ENCODE measurements at regions not wholly inside any gene's neighbourhood (a gene's known extent, or its start where the extent isn't known, plus 50 kb on each side); places are given as distances from the start of the nearest gene placed in this dataset.
A peak's percentile ranks its signal among the peaks of the same experiment; 100 is the strongest.

DNA sequence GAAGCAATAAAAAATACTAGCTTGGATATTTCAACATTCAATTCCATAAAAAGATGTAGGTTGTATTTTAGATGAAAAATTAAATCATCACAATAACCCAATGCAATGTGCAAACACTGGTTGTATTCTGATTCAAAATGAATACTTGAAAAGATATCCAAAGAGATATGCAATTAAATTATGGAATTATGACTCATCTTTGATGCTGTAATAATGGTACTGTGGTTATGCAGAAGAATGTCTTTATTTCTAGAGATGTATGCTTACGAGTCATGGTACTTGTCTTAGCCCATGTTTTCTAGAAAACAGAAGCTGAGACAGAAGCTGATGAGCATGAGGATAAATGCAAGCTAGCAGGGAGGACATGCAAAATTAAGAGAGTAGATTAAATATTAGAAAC, 1941.4 kb upstream of the NUDT12 start:
- no peak overlapping the region for H3K27ac ChIP-seq
- H3K36me3 ChIP-seq: no peaks in the 10 kb centered on the region
- no peaks in the 10 kb centered on the region for H3K9me3 ChIP-seq (ENCODE audit: low read depth)
- TF ChIP-seq CTCF (IDR thresholded peaks at IDR 0.05; ENCODE audit: low read depth, low read length): no peak
- no peak overlapping the region for H3K4me3 ChIP-seq
- no peaks in the 10 kb centered on the region for H3K4me1 ChIP-seq (ENCODE audit: low read depth)
- DNase-seq (ENCODE audit: low read depth in 1 of 2, low spot score in 1 of 2): no peak
- no peaks in the 10 kb centered on the region for H3K27me3 ChIP-seq

DNA sequence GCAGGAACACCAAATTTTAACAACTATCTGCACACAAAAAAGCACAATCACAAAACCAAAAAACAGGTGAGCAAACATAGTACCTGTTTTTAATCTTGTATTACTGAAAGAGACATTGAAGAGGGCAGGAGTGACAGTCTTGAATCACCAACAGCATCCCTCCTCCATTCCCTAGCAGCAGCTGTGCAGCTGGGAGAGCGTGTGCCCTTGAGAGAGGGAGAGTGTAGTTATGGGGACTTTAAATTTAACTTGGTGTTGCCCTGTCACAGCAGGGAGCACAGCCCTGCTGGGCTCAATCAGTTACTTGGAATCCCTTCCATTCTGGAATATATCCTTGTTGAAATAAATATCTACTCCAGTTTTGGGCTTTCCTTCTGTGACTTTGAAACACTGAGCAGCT, 1938.7 kb upstream of the NUDT12 start:
- Histone ChIP-seq H3K36me3 (no peaks in the 10 kb centered on the region), H3K27ac (no peak overlapping the region), H3K27me3 (no peaks in the 10 kb centered on the region), H3K4me3 (no peak overlapping the region), H3K9me3 (ENCODE audit: low read depth) (no peaks in the 10 kb centered on the region), H3K4me1 (ENCODE audit: low read depth) (no peaks in the 10 kb centered on the region)
- DNase-seq (ENCODE audit: low read depth in 1 of 2, low spot score in 1 of 2): no peak
- no peak for TF ChIP-seq CTCF (IDR thresholded peaks at IDR 0.05; ENCODE audit: low read depth, low read length)

DNA sequence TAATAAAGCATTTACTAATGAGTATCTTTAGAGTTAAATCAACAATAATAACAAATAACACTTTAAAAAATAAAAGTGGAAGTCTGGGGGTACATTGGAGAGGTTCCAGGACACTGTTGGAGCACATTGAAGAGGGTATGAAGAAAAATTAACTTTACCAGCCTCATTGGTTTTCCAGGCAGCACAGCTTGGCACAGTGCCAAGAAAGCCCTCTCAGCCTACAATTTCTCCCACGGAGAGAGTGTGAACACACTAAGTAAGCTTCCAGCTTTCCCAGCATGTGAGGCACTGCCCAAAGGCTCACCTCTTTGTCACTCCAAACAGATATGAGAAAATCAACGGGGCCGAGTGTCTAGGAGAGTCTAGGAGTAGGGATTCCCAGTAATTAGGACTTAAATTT, 1912.8 kb upstream of the NUDT12 start:
- peak in 1 of 2 donors; percentile 26 for DNase-seq (ENCODE audit: low read depth in 1 of 2, low spot score in 1 of 2)
- H3K4me3 ChIP-seq: no peak overlapping the region
- H3K9me3 ChIP-seq (ENCODE audit: low read depth): no peaks in the 10 kb centered on the region
- no peaks in the 10 kb centered on the region for H3K4me1 ChIP-seq (ENCODE audit: low read depth)
- no peaks in the 10 kb centered on the region for H3K36me3 ChIP-seq
- TF ChIP-seq CTCF (IDR thresholded peaks at IDR 0.05; ENCODE audit: low read depth, low read length): no peak
- no peaks in the 10 kb centered on the region for H3K27me3 ChIP-seq
- no peak overlapping the region for H3K27ac ChIP-seq

GRCh38 chr5:105462377-105462776, 1899.8 kb upstream of the NUDT12 start:
- H3K27ac ChIP-seq: no peak overlapping the region
- no peaks in the 10 kb centered on the region for H3K4me1 ChIP-seq (ENCODE audit: low read depth)
- no peak for TF ChIP-seq CTCF (IDR thresholded peaks at IDR 0.05; ENCODE audit: low read depth, low read length)
- H3K36me3 ChIP-seq: no peaks in the 10 kb centered on the region
- no peak for DNase-seq (ENCODE audit: low read depth in 1 of 2, low spot score in 1 of 2)
- no peaks in the 10 kb centered on the region for H3K27me3 ChIP-seq
- no peaks in the 10 kb centered on the region for H3K9me3 ChIP-seq (ENCODE audit: low read depth)
- H3K4me3 ChIP-seq: no peak overlapping the region

DNA sequence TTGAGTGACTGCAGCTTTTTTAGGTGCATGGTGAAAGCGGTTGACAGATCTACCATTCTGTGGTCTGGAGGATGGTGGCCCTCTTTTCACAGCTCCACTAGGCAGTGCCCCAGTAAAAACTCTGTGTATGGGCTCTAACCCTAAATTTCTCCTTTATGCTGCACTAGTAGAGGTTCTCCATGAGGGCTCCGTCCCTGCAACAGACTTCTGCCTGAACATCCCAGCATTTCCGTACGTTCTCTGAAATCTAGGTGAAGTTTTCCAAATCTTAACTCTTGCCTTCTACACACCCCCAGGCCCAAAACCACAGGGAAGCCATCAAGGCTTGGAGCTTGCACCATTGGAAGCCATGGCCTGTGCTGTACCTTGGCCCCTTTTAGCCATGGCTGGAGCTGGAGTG, 1898.1 kb upstream of the NUDT12 start:
- TF ChIP-seq CTCF (IDR thresholded peaks at IDR 0.05; ENCODE audit: low read depth, low read length): no peak
- H3K4me1 ChIP-seq (ENCODE audit: low read depth): no peaks in the 10 kb centered on the region
- H3K27ac ChIP-seq: no peak overlapping the region
- no peak overlapping the region for H3K4me3 ChIP-seq
- no peaks in the 10 kb centered on the region for H3K9me3 ChIP-seq (ENCODE audit: low read depth)
- no peaks in the 10 kb centered on the region for H3K27me3 ChIP-seq
- no peaks in the 10 kb centered on the region for H3K36me3 ChIP-seq
- DNase-seq (ENCODE audit: low read depth in 1 of 2, low spot score in 1 of 2): no peak

- no peaks in the 10 kb centered on the region for H3K27me3 ChIP-seq
- H3K9me3 ChIP-seq (ENCODE audit: low read depth): no peaks in the 10 kb centered on the region
- H3K36me3 ChIP-seq: no peaks in the 10 kb centered on the region
- no peak for TF ChIP-seq CTCF (IDR thresholded peaks at IDR 0.05; ENCODE audit: low read depth, low read length)
- H3K27ac ChIP-seq: no peak overlapping the region
- H3K4me3 ChIP-seq: no peak overlapping the region
- no peaks in the 10 kb centered on the region for H3K4me1 ChIP-seq (ENCODE audit: low read depth)
- no peak for DNase-seq (ENCODE audit: low read depth in 1 of 2, low spot score in 1 of 2)
Observed at GRCh38 chr5:105453216-105453807, 1890.7 kb upstream of the NUDT12 start.
